Muscle layer of colon (tissue), 2 donors: ENCODE measurements at regions not wholly inside any gene's neighbourhood (a gene's known extent, or its start where the extent isn't known, plus 50 kb on each side); places are given as distances from the start of the nearest gene placed in this dataset.
"Not testable (repeated sequence)": the region's sequence is repeated elsewhere in the genome, so short reads cannot be mapped to it uniquely, and the experiment has no call there.

Source experiments
- H3K27ac ChIP-seq: one replicate; pipeline ENCODE4 v1.7.0; 2013; ENCODE audit warnings: low read depth, mild to moderate bottlenecking, low read length, moderate library complexity
- H3K27me3 ChIP-seq, 2 donors: one replicate each; pipeline ENCODE4 v1.7.0; 2013; ENCODE audit warnings: low read length in 2 of 2, mild to moderate bottlenecking in 2 of 2; ENCODE audit not compliant: insufficient read depth in 2 of 2, control insufficient read depth in 1 of 2
- H3K36me3 ChIP-seq: one replicate; pipeline ENCODE4 v1.7.0; 2013; ENCODE audit warnings: mild to moderate bottlenecking, low read length; ENCODE audit not compliant: insufficient read depth
- H3K4me1 ChIP-seq: one replicate; pipeline ENCODE4 v1.7.0; 2013; ENCODE audit warnings: mild to moderate bottlenecking, low read length; ENCODE audit not compliant: insufficient read depth
- H3K4me3 ChIP-seq, 2 donors: one replicate each; pipeline ENCODE4 v1.7.0; 2013; ENCODE audit warnings: low read length in 2 of 2, low read depth in 1 of 2, mild to moderate bottlenecking in 1 of 2, moderate library complexity in 1 of 2
- H3K9ac ChIP-seq: one replicate; pipeline ENCODE4 v1.7.0; 2013; ENCODE audit warnings: low read length
- H3K9me3 ChIP-seq: one replicate; pipeline ENCODE4 v1.7.0; 2013; ENCODE audit warnings: mild to moderate bottlenecking, low read length
- donor health status: abdominal sarcoma.
- donor health status: Adenocarcinoma of cecum.

- H3K9me3 ChIP-seq = no peaks in the 10 kb centered on the region
- no peaks in the 10 kb centered on the region for H3K4me1 ChIP-seq
Measured at GRCh38 chr10:8688881-8689280, 634.4 kb downstream of the GATA3 start.

GRCh38 chr10:8691498-8692017, 637.1 kb downstream of the GATA3 start:
- Histone ChIP-seq H3K36me3 (no peaks in the 10 kb centered on the region), H3K4me1 (no peaks in the 10 kb centered on the region), H3K9me3 (no peaks in the 10 kb centered on the region), H3K27me3 (no peaks in the 10 kb centered on the region), H3K27ac (no peak overlapping the region), H3K4me3 (no peak overlapping the region), H3K9ac (no peak overlapping the region)

More at GRCh38 chr10:8688881-8689280, 634.4 kb downstream of the GATA3 start:
- Histone ChIP-seq H3K9ac (no peak overlapping the region), H3K27me3 (no peaks in the 10 kb centered on the region), H3K27ac (no peak overlapping the region), H3K36me3 (no peaks in the 10 kb centered on the region), H3K4me3 (no peak overlapping the region)

GRCh38 chr10:8693635-8694034, 639.1 kb downstream of the GATA3 start:
- not testable (repeated sequence) for H3K9me3 ChIP-seq, H3K4me3 ChIP-seq, H3K36me3 ChIP-seq, H3K27me3 ChIP-seq, H3K27ac ChIP-seq, H3K4me1 ChIP-seq, H3K9ac ChIP-seq

GRCh38 chr10:8696746-8697145, 642.3 kb downstream of the GATA3 start:
- Histone ChIP-seq H3K36me3 (no peaks in the 10 kb centered on the region), H3K27me3 (no peaks in the 10 kb centered on the region), H3K4me1 (no peaks in the 10 kb centered on the region), H3K9ac (no peak overlapping the region), H3K9me3 (no peaks in the 10 kb centered on the region), H3K4me3 (no peak overlapping the region), H3K27ac (no peak overlapping the region)

GRCh38 chr10:8700689-8701088, 646.2 kb downstream of the GATA3 start:
- Histone ChIP-seq H3K36me3 (no peaks in the 10 kb centered on the region), H3K4me1 (no peaks in the 10 kb centered on the region), H3K9me3 (no peaks in the 10 kb centered on the region), H3K9ac (no peak overlapping the region), H3K27me3 (no peaks in the 10 kb centered on the region), H3K4me3 (no peak overlapping the region), H3K27ac (no peak overlapping the region)

- H3K4me1 ChIP-seq = no peaks in the 10 kb centered on the region
- no peak overlapping the region for H3K27ac ChIP-seq
- no peaks in the 10 kb centered on the region for H3K36me3 ChIP-seq
- H3K9me3 ChIP-seq = no peaks in the 10 kb centered on the region
- H3K4me3 ChIP-seq = no peak overlapping the region
- H3K27me3 ChIP-seq = no peaks in the 10 kb centered on the region
- no peak overlapping the region for H3K9ac ChIP-seq
Measured at GRCh38 chr10:8702181-8702580, 647.7 kb downstream of the GATA3 start.

GRCh38 chr10:8705415-8705814, 650.9 kb downstream of the GATA3 start:
- H3K27ac ChIP-seq = no peak overlapping the region
- no peaks in the 10 kb centered on the region for H3K27me3 ChIP-seq
- no peak overlapping the region for H3K9ac ChIP-seq
- H3K9me3 ChIP-seq = no peaks in the 10 kb centered on the region
- H3K4me3 ChIP-seq = no peak overlapping the region
- H3K4me1 ChIP-seq = no peaks in the 10 kb centered on the region
- H3K36me3 ChIP-seq = no peaks in the 10 kb centered on the region

- no peak overlapping the region for H3K27ac ChIP-seq
Measured at GRCh38 chr10:8712656-8713055, 658.2 kb downstream of the GATA3 start.

GRCh38 chr10:8719971-8720370, 665.5 kb downstream of the GATA3 start:
- H3K36me3 ChIP-seq = no peaks in the 10 kb centered on the region
- H3K9me3 ChIP-seq = no peaks in the 10 kb centered on the region
- no peak overlapping the region for H3K4me3 ChIP-seq

More at GRCh38 chr10:8712656-8713055, 658.2 kb downstream of the GATA3 start:
- Histone ChIP-seq H3K36me3 (no peaks in the 10 kb centered on the region), H3K4me3 (no peak overlapping the region), H3K9ac (no peak overlapping the region), H3K9me3 (no peaks in the 10 kb centered on the region), H3K4me1 (no peaks in the 10 kb centered on the region), H3K27me3 (no peaks in the 10 kb centered on the region)

GRCh38 chr10:8721650-8722049, 667.2 kb downstream of the GATA3 start:
- Histone ChIP-seq H3K36me3 (no peaks in the 10 kb centered on the region), H3K4me3 (no peak overlapping the region), H3K9me3 (no peaks in the 10 kb centered on the region)

More at GRCh38 chr10:8719971-8720370, 665.5 kb downstream of the GATA3 start:
- H3K27me3 ChIP-seq = no peaks in the 10 kb centered on the region
- no peak overlapping the region for H3K9ac ChIP-seq
- H3K4me1 ChIP-seq = no peaks in the 10 kb centered on the region
- no peak overlapping the region for H3K27ac ChIP-seq

GRCh38 chr10:8722835-8723234, 668.3 kb downstream of the GATA3 start:
- Histone ChIP-seq H3K9me3 (no peaks in the 10 kb centered on the region), H3K27me3 (no peaks in the 10 kb centered on the region), H3K36me3 (no peaks in the 10 kb centered on the region), H3K4me1 (no peaks in the 10 kb centered on the region), H3K27ac (no peak overlapping the region), H3K9ac (no peak overlapping the region), H3K4me3 (no peak overlapping the region)

More at GRCh38 chr10:8721650-8722049, 667.2 kb downstream of the GATA3 start:
- Histone ChIP-seq H3K9ac (no peak overlapping the region), H3K4me1 (no peaks in the 10 kb centered on the region), H3K27ac (no peak overlapping the region), H3K27me3 (no peaks in the 10 kb centered on the region)

- H3K27ac ChIP-seq = no peak overlapping the region
- no peaks in the 10 kb centered on the region for H3K27me3 ChIP-seq
- H3K4me1 ChIP-seq = no peaks in the 10 kb centered on the region
- no peaks in the 10 kb centered on the region for H3K9me3 ChIP-seq
- H3K4me3 ChIP-seq = no peak overlapping the region
- no peaks in the 10 kb centered on the region for H3K36me3 ChIP-seq
- H3K9ac ChIP-seq = no peak overlapping the region
Measured at GRCh38 chr10:8725343-8725742, 670.9 kb downstream of the GATA3 start.
